Common myeloid progenitor, CD34-positive (primary cell): ENCODE measurements at regions not wholly inside any gene's neighbourhood (a gene's known extent, or its start where the extent isn't known, plus 50 kb on each side); places are given as distances from the start of the nearest gene placed in this dataset.

Experiments used
- CTCF ChIA-PET: fragments of 350-600 bp; sonication (Branson Sonifier 250); formaldehyde crosslinking; loops from one replicate; lab custom pipeline; 2021; ENCODE audit warnings: antibody characterized with exemption; lab: Charles Lee
- POLR2A ChIA-PET: fragments of 350-600 bp; sonication (Branson Sonifier 250); formaldehyde crosslinking; loops from one replicate; lab custom pipeline; 2021; ENCODE audit warnings: antibody characterized with exemption; lab: Charles Lee
- DNase-seq, 3 donors: peaks; one replicate each; pipeline versions ENCODE4 v3.0.0 to v3.0.0-alpha.2; 2013
- H3K27ac ChIP-seq, 2 experiments: 1 replicate in 1 of 2; 2 replicates in 1 of 2; pipeline ENCODE4 v1.7.0; 2013; ENCODE audit warnings: inconsistent platforms in 2 of 2, low read length in 2 of 2, mild to moderate bottlenecking in 2 of 2, low read depth in 1 of 2, moderate library complexity in 1 of 2; ENCODE audit not compliant: severe bottlenecking in 2 of 2, insufficient read depth in 1 of 2, poor library complexity in 1 of 2
- H3K27me3 ChIP-seq, 5 experiments: replicated peaks in 2 of 5; 1 replicate in 3 of 5; 2 replicates in 2 of 5; pipeline versions ENCODE4 v1.6.1 to v1.7.0; 2013; ENCODE audit warnings: low read length in 4 of 5, mild to moderate bottlenecking in 2 of 5, moderate library complexity in 2 of 5, inconsistent platforms in 1 of 5; ENCODE audit not compliant: insufficient read depth in 5 of 5, control insufficient read depth in 4 of 5
- H3K36me3 ChIP-seq, 4 experiments: 1 replicate in 2 of 4; 2 replicates in 2 of 4; pipeline versions ENCODE4 v1.6.1 to v1.7.0; 2013; ENCODE audit warnings: low read length in 3 of 4, control low read depth in 1 of 4, mild to moderate bottlenecking in 1 of 4; ENCODE audit not compliant: control insufficient read depth in 4 of 4, insufficient read depth in 4 of 4
- H3K4me1 ChIP-seq, 4 experiments: 1 replicate in 3 of 4; 2 replicates in 1 of 4; pipeline versions ENCODE4 v1.6.1 to v1.7.1; 2013; ENCODE audit warnings: low read length in 3 of 4, mild to moderate bottlenecking in 3 of 4, control low read depth in 1 of 4, inconsistent platforms in 1 of 4, moderate library complexity in 1 of 4; ENCODE audit not compliant: control insufficient read depth in 4 of 4, insufficient read depth in 4 of 4; ENCODE audit errors: control extremely low read depth in 1 of 4
- H3K4me3 ChIP-seq, 7 experiments: 1 replicate in 4 of 7; 2 replicates in 3 of 7; pipeline versions ENCODE4 v1.5.1 to v1.7.0; 2013; ENCODE audit warnings: mild to moderate bottlenecking in 7 of 7, low read length in 6 of 7, moderate library complexity in 6 of 7, inconsistent platforms in 2 of 7, low read depth in 2 of 7, control low read depth in 1 of 7; ENCODE audit not compliant: insufficient read depth in 4 of 7, control insufficient read depth in 1 of 7; ENCODE audit errors: extremely low read depth in 1 of 7
- H3K9me3 ChIP-seq, 5 experiments: 1 replicate in 4 of 5; 2 replicates in 1 of 5; pipeline versions ENCODE4 v1.6.1 to v1.7.1; 2013; ENCODE audit warnings: low read length in 4 of 5, mild to moderate bottlenecking in 2 of 5, inconsistent platforms in 1 of 5, low read depth in 1 of 5, moderate library complexity in 1 of 5; ENCODE audit not compliant: control insufficient read depth in 4 of 5, insufficient read depth in 2 of 5; ENCODE audit errors: control extremely low read depth in 1 of 5
- WGBS: methylation state at CpG from one replicate; pipeline ENCODE4 v1.1.5; 2013; ENCODE audit not compliant: insufficient coverage; 5-methylcytosine and 5-hydroxymethylcytosine counted together

GRCh38 chr10:3482200-3482993 is 302.6 kb downstream of the KLF6 start:
- Histone ChIP-seq H3K27ac (no peak overlapping the region), H3K4me3 (peak overlapping the region in 1 of 7 experiments; percentile 11)

GRCh38 chr10:3481496-3481895 is 303.5 kb downstream of the KLF6 start:
- no peak for DNase-seq
- ChIA-PET POLR2A (no interaction called here), CTCF (no interaction called here)
- Histone ChIP-seq H3K4me3 (no peak overlapping the region), H3K36me3 (no peaks in the 10 kb centered on the region), H3K4me1 (peaks cover 6 to 24% (median 20%) of the 10 kb centered on the region in 4 experiments), H3K9me3 (no peaks in the 10 kb centered on the region), H3K27me3 (no peaks in the 10 kb centered on the region), H3K27ac (no peak overlapping the region)
- 99% methylated on average over 7 of the region's 8 CpGs for WGBS

More at GRCh38 chr10:3482200-3482993, 302.6 kb downstream of the KLF6 start:
- peaks cover 6 to 24% (median 20%) of the 10 kb centered on the region in 4 experiments for H3K4me1 ChIP-seq
- POLR2A ChIA-PET, result no interaction called here
- DNase-seq, result peak; percentile 26 to 79 (median 71)
- H3K27me3 ChIP-seq, result no peaks in the 10 kb centered on the region
- CTCF ChIA-PET, result no interaction called here
- H3K9me3 ChIP-seq, result no peaks in the 10 kb centered on the region
- 66% methylated on average over 17 of the region's 17 CpGs for WGBS
- H3K36me3 ChIP-seq, result no peaks in the 10 kb centered on the region

GRCh38 chr10:3480990-3481315 is 304.1 kb downstream of the KLF6 start:
- CTCF ChIA-PET, result interaction anchor here (1.4 kb wide), 1 partner anchor 13 kb away, joined by 4 read pairs; no protein-coding TSS in a partner anchor
- no peak for DNase-seq

GRCh38 chr10:3480281-3480989 is 304.6 kb downstream of the KLF6 start:
- H3K9me3 ChIP-seq, result no peaks in the 10 kb centered on the region
- H3K27ac ChIP-seq, result no peak overlapping the region
- no peaks in the 10 kb centered on the region for H3K36me3 ChIP-seq
- ChIA-PET CTCF (interaction anchor here (1.4 kb wide), 1 partner anchor 13 kb away, joined by 4 read pairs; no protein-coding TSS in a partner anchor), POLR2A (no interaction called here)
- no peak for DNase-seq
- no peak overlapping the region for H3K4me3 ChIP-seq
- H3K4me1 ChIP-seq, result peaks cover 6 to 18% (median 11%) of the 10 kb centered on the region in 4 experiments
- 90% methylated on average over 3 of the region's 8 CpGs for WGBS
- no peaks in the 10 kb centered on the region for H3K27me3 ChIP-seq

More at GRCh38 chr10:3480990-3481315, 304.1 kb downstream of the KLF6 start:
- H3K36me3 ChIP-seq, result no peaks in the 10 kb centered on the region
- H3K4me3 ChIP-seq, result no peak overlapping the region
- peaks cover 6 to 23% (median 16%) of the 10 kb centered on the region in 4 experiments for H3K4me1 ChIP-seq
- H3K9me3 ChIP-seq, result no peaks in the 10 kb centered on the region
- H3K27ac ChIP-seq, result no peak overlapping the region
- POLR2A ChIA-PET, result no interaction called here
- H3K27me3 ChIP-seq, result no peaks in the 10 kb centered on the region

GRCh38 chr10:3478632-3479240 is 306.2 kb upstream of the PITRM1 start:
- 97% methylated on average over 6 of the region's 7 CpGs for WGBS
- no peaks in the 10 kb centered on the region for H3K9me3 ChIP-seq
- CTCF ChIA-PET, result no interaction called here
- no peak overlapping the region for H3K4me3 ChIP-seq
- H3K36me3 ChIP-seq, result no peaks in the 10 kb centered on the region
- no peak overlapping the region for H3K27ac ChIP-seq
- DNase-seq, result no peak
- peaks cover 0 to 8% (median 0%) of the 10 kb centered on the region in 4 experiments for H3K4me1 ChIP-seq
- H3K27me3 ChIP-seq, result no peaks in the 10 kb centered on the region
- POLR2A ChIA-PET, result interaction anchor here (0.6 kb wide), 1 partner anchor 229 kb away, joined by 4 read pairs; no protein-coding TSS in a partner anchor

- no peak overlapping the region for H3K27ac ChIP-seq
- DNase-seq, result no peak
- POLR2A ChIA-PET, result interaction anchor here (0.6 kb wide), 1 partner anchor 228 kb away, joined by 4 read pairs; no protein-coding TSS in a partner anchor
- peaks cover 0 to 8% (median 0%) of the 10 kb centered on the region in 4 experiments for H3K4me1 ChIP-seq
- CTCF ChIA-PET, result no interaction called here
- no peaks in the 10 kb centered on the region for H3K9me3 ChIP-seq
- H3K27me3 ChIP-seq, result no peaks in the 10 kb centered on the region
- WGBS, result no CpG with 5 or more reads among the region's 2 CpGs
- H3K4me3 ChIP-seq, result no peak overlapping the region
- no peaks in the 10 kb centered on the region for H3K36me3 ChIP-seq
Observed at GRCh38 chr10:3478153-3478552, 305.6 kb upstream of the PITRM1 start.
